ENCODE measurements at regions not wholly inside any gene's neighbourhood (a gene's known extent, or its start where the extent isn't known, plus 50 kb on each side); places are given as distances from the start of the nearest gene placed in this dataset.
"Not testable (repeated sequence)": the region's sequence is repeated elsewhere in the genome, so short reads cannot be mapped to it uniquely, and the experiment has no call there.

DNA sequence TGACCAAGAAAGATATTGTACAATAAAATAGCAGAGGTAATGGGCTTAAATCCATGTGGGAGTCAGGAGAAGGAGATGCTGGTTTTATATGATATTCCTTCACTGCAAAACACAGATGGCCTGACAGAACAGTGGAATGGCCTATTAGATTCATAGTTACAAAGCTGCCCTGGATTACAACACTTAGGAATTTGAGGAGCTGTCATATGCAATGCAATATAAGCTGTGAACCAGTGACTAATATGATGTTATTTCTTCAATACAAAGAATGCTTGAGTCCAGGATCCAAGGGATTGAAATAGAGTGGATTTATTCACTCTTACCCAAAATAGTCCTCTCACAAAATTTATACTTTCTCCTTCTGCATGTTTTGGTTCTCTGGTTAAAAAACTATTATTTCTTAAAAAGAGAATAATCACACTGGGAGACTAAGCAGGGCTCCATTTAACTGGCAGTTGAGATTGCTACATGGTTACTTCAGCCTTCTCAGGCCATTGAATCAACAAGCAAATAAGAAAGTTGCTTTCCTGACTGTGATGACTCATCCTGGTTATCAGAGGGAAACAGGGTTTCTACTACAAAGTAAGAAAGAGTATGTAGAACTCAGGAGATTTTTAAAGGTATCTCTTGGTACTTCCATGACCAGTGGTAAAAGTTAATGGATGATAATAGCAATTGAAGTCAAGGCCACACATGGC is 79.8 kb upstream of the ZPLD1 start:
- no peak for DNase-seq

DNA sequence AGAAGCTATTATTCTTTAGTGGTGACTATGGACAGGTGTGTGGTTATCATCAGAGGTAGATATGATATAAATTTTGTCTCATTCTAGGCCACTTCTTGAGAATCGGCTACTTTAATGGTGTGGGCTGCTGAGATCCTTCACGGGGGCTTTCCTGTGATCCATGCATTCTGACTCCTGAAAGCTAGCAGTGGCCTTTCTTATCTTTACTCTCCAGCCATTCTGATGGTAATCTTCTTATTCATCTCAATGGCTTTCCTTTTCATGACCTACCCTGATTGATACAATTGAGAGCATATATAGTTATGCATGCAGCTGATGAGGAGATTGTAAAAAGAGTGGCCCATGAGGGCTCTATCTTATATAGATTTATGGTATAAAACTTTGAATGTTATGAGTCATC is 78.3 kb upstream of the ZPLD1 start:
- no peak for DNase-seq

DNA sequence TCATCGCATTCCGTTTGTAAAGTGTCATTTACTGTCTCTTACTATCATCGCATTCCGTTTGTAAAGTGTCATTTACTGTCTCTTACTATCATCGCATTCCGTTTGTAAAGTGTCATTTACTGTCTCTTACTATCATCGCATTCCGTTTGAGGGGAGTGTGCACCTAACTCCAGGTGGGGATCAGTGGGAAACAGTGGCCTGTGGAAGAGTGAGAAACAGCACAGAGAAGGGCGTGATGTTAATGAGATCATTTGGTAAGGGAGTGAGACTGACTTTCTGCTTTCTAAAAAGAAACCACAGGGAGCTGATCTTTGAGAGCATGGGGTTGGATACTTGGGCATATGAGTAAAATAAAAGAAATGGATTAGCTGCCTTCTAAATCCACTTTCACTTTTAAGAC is 77.5 kb upstream of the ZPLD1 start:
- not testable (repeated sequence) for DNase-seq

DNA sequence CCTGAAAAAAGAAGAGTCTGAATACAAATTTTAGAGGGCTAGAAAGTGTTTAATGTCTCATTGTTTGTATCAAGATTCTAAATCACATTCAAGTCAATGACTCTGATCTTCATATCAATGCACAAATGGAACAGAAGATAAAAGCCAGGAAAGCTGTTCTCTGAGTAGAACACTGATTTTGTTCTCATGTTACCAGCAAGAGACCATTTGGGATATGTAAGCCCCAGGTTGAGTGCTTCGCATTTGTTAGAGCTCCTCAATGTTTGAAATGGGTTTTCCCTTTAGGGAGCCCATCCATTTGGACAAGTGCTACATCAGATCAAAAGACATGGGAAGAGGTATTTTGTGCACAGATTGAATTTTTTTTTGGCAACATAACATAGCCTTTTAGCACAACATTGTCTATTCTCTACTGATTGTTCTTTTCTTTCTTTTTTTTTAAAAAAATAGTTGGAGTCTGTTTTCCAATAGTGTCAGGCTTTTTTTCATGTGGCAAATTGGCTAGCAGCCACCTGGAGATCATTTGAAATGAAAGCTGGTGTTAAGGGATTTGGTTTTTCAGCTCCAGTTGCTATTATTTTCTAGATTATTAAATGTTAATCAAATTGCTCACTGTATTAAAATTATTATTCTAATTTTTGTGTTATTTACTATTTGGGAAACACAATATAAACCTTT is 74.5 kb upstream of the ZPLD1 start:
- no peak for DNase-seq

DNA sequence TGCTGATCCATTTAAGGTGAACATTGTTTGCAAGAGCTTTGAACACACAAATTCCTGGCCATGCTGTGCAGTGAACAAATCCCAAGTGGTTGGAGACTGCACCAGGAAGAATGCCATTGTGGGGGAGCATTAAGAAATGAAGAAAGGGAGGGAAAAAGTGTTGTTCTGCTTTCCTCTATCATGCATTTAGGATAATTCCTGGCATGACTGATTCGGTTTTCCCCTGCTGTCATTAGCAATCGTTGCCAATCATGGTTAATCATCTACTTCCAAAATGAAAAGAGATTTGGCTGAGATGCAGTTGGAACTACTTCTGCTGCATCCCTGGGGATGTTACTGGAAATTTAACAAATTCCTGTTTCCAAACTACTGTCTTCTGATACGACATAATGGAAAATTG is 73.7 kb upstream of the ZPLD1 start:
- DNase-seq, result no peak

GRCh38 chr3:102366116-102366515 is 68.7 kb upstream of the ZPLD1 start:
- not testable (repeated sequence) for DNase-seq

GRCh38 chr3:102374863-102375634 is 59.8 kb upstream of the ZPLD1 start:
- DNase-seq, result no peak

DNA sequence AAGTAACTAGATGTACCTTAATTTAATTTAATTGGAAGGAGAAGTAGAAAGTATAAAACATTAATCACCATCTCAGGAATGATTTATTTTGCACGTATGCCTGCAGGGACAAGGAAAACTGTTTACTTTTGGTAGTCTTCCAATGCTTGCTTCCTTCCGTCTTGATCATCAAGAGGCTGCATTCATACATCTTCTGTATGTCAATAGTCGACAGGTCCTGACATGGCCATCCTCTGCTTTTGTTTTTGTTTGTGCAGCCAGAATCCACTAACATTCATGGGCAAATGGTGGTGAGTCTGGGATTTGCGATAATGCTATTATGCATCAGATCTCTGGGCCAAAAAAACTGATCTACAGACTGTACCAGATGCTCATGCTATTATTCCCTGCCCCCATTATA is 56.6 kb upstream of the ZPLD1 start:
- no peak for DNase-seq

DNA sequence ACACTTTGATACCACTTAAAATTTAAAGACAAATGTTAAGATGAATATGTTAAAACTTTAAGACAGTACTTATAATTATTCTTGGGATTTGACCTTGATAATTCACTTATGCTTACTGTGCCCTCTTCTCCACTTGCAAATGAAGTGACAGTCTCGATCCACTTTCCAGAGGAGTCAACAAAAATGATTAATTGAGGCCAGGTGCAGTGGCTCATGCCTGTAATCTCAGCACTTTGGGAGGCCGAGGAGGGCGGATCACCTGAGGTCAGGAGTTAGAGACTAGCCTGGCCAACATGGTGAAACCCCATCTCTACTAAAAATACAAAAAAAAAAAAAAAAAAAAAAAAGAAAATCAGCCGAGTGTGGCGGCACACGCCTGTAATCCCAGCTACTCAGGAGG is 52.6 kb upstream of the ZPLD1 start:
- not testable (repeated sequence) for DNase-seq
